ENCODE measurements at regions not wholly inside any gene's neighbourhood (a gene's known extent, or its start where the extent isn't known, plus 50 kb on each side); places are given as distances from the start of the nearest gene placed in this dataset.

GRCh38 chr5:23033864-23034263, 180.7 kb upstream of the CDH12 start:
- Histone ChIP-seq H3K27me3 (no peaks in the 10 kb centered on the region), H3K27ac (no peak overlapping the region), H3K4me3 (no peak overlapping the region), H3K36me3 (no peaks in the 10 kb centered on the region), H3K9me3 (peaks cover 0 to 7% (median 0%) of the 10 kb centered on the region in 4 donors), H3K4me1 (no peaks in the 10 kb centered on the region)
- no peak for DNase-seq (ENCODE audit: low spot score in 2 of 2)
- 95 to 96% methylated on average over 1 of the region's 1 CpG for WGBS, 2 donors
- no peak for TF ChIP-seq EP300 (IDR thresholded peaks at IDR 0.05)

- Histone ChIP-seq H3K36me3 (no peaks in the 10 kb centered on the region), H3K27ac (no peak overlapping the region), H3K4me3 (no peak overlapping the region), H3K4me1 (no peaks in the 10 kb centered on the region), H3K27me3 (no peaks in the 10 kb centered on the region), H3K9me3 (no peaks in the 10 kb centered on the region)
- no peak for DNase-seq (ENCODE audit: low spot score in 2 of 2)
- TF ChIP-seq CTCF (IDR thresholded peaks at IDR 0.05) (no peak), EP300 (IDR thresholded peaks at IDR 0.05) (no peak), POLR2A (IDR thresholded peaks at IDR 0.05) (no peak)
Observed at GRCh38 chr5:23029290-23029689, 176.1 kb upstream of the CDH12 start.

- WGBS, 2 donors = 83 to 90% methylated on average over 3 of the region's 3 CpGs
- Histone ChIP-seq H3K27me3 (no peaks in the 10 kb centered on the region), H3K27ac (no peak overlapping the region), H3K4me1 (no peaks in the 10 kb centered on the region), H3K4me3 (no peak overlapping the region), H3K36me3 (no peaks in the 10 kb centered on the region), H3K9me3 (no peaks in the 10 kb centered on the region)
- DNase-seq (ENCODE audit: low spot score in 2 of 2) = no peak
- no peak for TF ChIP-seq EP300 (IDR thresholded peaks at IDR 0.05)
- no peak for TF ChIP-seq CTCF (IDR thresholded peaks at IDR 0.05)
- no peak for TF ChIP-seq POLR2A (IDR thresholded peaks at IDR 0.05)
Observed at GRCh38 chr5:23028445-23029021, 175.4 kb upstream of the CDH12 start.

- WGBS, 2 donors = 83 to 85% methylated on average over 4 of the region's 4 CpGs
- Histone ChIP-seq H3K4me3 (no peak overlapping the region), H3K36me3 (no peaks in the 10 kb centered on the region), H3K9me3 (no peaks in the 10 kb centered on the region), H3K4me1 (no peaks in the 10 kb centered on the region), H3K27ac (no peak overlapping the region), H3K27me3 (no peaks in the 10 kb centered on the region)
- DNase-seq (ENCODE audit: low spot score in 2 of 2) = no peak
- TF ChIP-seq CTCF (IDR thresholded peaks at IDR 0.05) (no peak), EP300 (IDR thresholded peaks at IDR 0.05) (no peak), POLR2A (IDR thresholded peaks at IDR 0.05) (no peak)
Observed at GRCh38 chr5:23027830-23028229, 174.7 kb upstream of the CDH12 start.

GRCh38 chr5:23027331-23027730, 174.2 kb upstream of the CDH12 start:
- Histone ChIP-seq H3K4me1 (no peaks in the 10 kb centered on the region), H3K4me3 (no peak overlapping the region), H3K36me3 (no peaks in the 10 kb centered on the region), H3K27ac (no peak overlapping the region), H3K9me3 (no peaks in the 10 kb centered on the region), H3K27me3 (no peaks in the 10 kb centered on the region)
- WGBS, 2 donors = 67 to 74% methylated on average over 2 of the region's 2 CpGs
- TF ChIP-seq EP300 (IDR thresholded peaks at IDR 0.05) (no peak), CTCF (IDR thresholded peaks at IDR 0.05) (no peak), POLR2A (IDR thresholded peaks at IDR 0.05) (no peak)
- DNase-seq (ENCODE audit: low spot score in 2 of 2) = no peak
